Neural cell (in vitro differentiated cells): ENCODE measurements at regions not wholly inside any gene's neighbourhood (a gene's known extent, or its start where the extent isn't known, plus 50 kb on each side); places are given as distances from the start of the nearest gene placed in this dataset.
A peak's percentile ranks its signal among the peaks of the same experiment; 100 is the strongest.

Source experiments
- H2AFZ ChIP-seq: fragments of 200-600, 300-800 bp; sonication (generic), shearing (Covaris generic); 2 replicates; pipeline ENCODE4 v1.6.0; 2014; ENCODE audit warnings: low read depth, mild to moderate bottlenecking, antibody characterized with exemption, low read length, moderate library complexity
- H3F3A ChIP-seq: fragments of 200-600 bp; shearing (Covaris generic); 2 replicates; pipeline ENCODE4 v1.6.1; 2016; ENCODE audit warnings: mild to moderate bottlenecking, moderate library complexity, mixed read lengths, antibody characterized with exemption, low read length; ENCODE audit not compliant: insufficient read depth, poor library complexity, severe bottlenecking
- H3K27ac ChIP-seq: fragments of 200-600, 300-800 bp; sonication (generic), shearing (Covaris generic); 2 replicates; pipeline ENCODE4 v1.5.1; 2014; ENCODE audit warnings: mild to moderate bottlenecking, low read length, moderate library complexity
- H3K27me3 ChIP-seq: fragments of 300-800, 200-600 bp; sonication (generic), shearing (Covaris generic); 2 replicates; pipeline ENCODE4 v1.6.0; 2014; ENCODE audit warnings: mild to moderate bottlenecking, low read depth, low read length, moderate library complexity; ENCODE audit not compliant: insufficient read depth
- H3K36me3 ChIP-seq: fragments of 300-800, 200-600 bp; sonication (generic), shearing (Covaris generic); 2 replicates; pipeline ENCODE4 v1.5.1; 2014; ENCODE audit warnings: mild to moderate bottlenecking, antibody characterized with exemption, low read length, moderate library complexity; ENCODE audit not compliant: insufficient read depth
- H3K4me2 ChIP-seq: fragments of 300-800, 200-600 bp; sonication (generic), shearing (Covaris generic); 2 replicates; pipeline ENCODE4 v1.6.0; 2014; ENCODE audit warnings: mild to moderate bottlenecking, low read length
- H3K4me3 ChIP-seq: fragments of 300-800, 200-600 bp; sonication (generic), shearing (Covaris generic); 2 replicates; pipeline ENCODE4 v1.5.1; 2014; ENCODE audit warnings: mild to moderate bottlenecking, low read length, moderate library complexity
- H3K79me2 ChIP-seq: fragments of 200-600 bp; shearing (Covaris generic); replicated peaks from 2 replicates; pipeline ENCODE4 v1.6.0; 2014; ENCODE audit warnings: mild to moderate bottlenecking, low read length, moderate library complexity; ENCODE audit not compliant: insufficient read depth
- H3K9ac ChIP-seq: fragments of 300-800, 200-600 bp; sonication (generic), shearing (Covaris generic); 2 replicates; pipeline ENCODE4 v1.6.1; 2016; ENCODE audit warnings: mild to moderate bottlenecking, low read length, mixed read lengths
- H3K9me2 ChIP-seq: fragments of 200-600 bp; shearing (Covaris generic); 2 replicates; pipeline ENCODE4 v1.6.1; 2016; ENCODE audit warnings: mild to moderate bottlenecking, low read length, mixed read lengths; ENCODE audit not compliant: insufficient read depth
- H3K9me3 ChIP-seq: fragments of 200-600, 300-800 bp; sonication (generic), shearing (Covaris generic); 2 replicates; pipeline ENCODE4 v1.6.1; 2016; ENCODE audit warnings: mild to moderate bottlenecking, mixed run types, low read length, moderate library complexity, mixed read lengths
- H4K20me1 ChIP-seq: fragments of 200-600 bp; shearing (Covaris generic); 2 replicates; pipeline ENCODE4 v1.6.1; 2016; ENCODE audit warnings: mild to moderate bottlenecking, mixed run types; ENCODE audit not compliant: insufficient read depth
- EP300 ChIP-seq: fragments of 450-650 bp; conservative IDR thresholded peaks from 2 replicates; pipeline ENCODE4 v1.6.1; 2014; ENCODE audit warnings: antibody characterized with exemption, mild to moderate bottlenecking, moderate library complexity; ENCODE audit not compliant: poor library complexity, severe bottlenecking
- EZH2 ChIP-seq: fragments of 200-600, 300-800 bp; shearing (Covaris generic), sonication (generic); IDR thresholded peaks from 2 replicates; pipeline ENCODE4 v1.6.1; 2014; ENCODE audit warnings: antibody characterized with exemption, low read length, borderline replicate concordance, mild to moderate bottlenecking; ENCODE audit not compliant: insufficient read depth, poor library complexity, severe bottlenecking
- MXI1 ChIP-seq: fragments of 450-650 bp; conservative IDR thresholded peaks from 2 replicates; pipeline ENCODE4 v1.6.1; 2014; ENCODE audit warnings: antibody characterized with exemption, mild to moderate bottlenecking; ENCODE audit not compliant: poor library complexity, severe bottlenecking
- POLR2AphosphoS5 ChIP-seq: IDR thresholded peaks from 2 replicates; pipeline ENCODE4 v1.6.1; 2012
- RAD21 ChIP-seq: fragments of 450-650 bp; conservative IDR thresholded peaks from 2 replicates; pipeline ENCODE4 v1.6.1; 2014; ENCODE audit warnings: antibody characterized with exemption, mild to moderate bottlenecking, moderate library complexity
- SMC3 ChIP-seq: fragments of 450-650 bp; conservative IDR thresholded peaks from 2 replicates; pipeline ENCODE4 v1.6.1; 2014; ENCODE audit warnings: antibody characterized with exemption, mild to moderate bottlenecking, moderate library complexity; ENCODE audit not compliant: poor library complexity
- TAF1 ChIP-seq: IDR thresholded peaks from 2 replicates; pipeline ENCODE4 v1.6.1; 2012; ENCODE audit warnings: low read depth
- TF ChIP-seq, protein P1 (sequence below): IDR thresholded peaks from 2 replicates; pipeline ENCODE4 v1.6.1; 2012; ENCODE audit warnings: borderline replicate concordance
- TF ChIP-seq, protein P2 (sequence below): fragments of 450-650 bp; IDR thresholded peaks from 2 replicates; pipeline ENCODE4 v1.5.1; 2014; ENCODE audit warnings: antibody characterized with exemption, mild to moderate bottlenecking, moderate library complexity; ENCODE audit not compliant: poor library complexity, severe bottlenecking

DNA sequence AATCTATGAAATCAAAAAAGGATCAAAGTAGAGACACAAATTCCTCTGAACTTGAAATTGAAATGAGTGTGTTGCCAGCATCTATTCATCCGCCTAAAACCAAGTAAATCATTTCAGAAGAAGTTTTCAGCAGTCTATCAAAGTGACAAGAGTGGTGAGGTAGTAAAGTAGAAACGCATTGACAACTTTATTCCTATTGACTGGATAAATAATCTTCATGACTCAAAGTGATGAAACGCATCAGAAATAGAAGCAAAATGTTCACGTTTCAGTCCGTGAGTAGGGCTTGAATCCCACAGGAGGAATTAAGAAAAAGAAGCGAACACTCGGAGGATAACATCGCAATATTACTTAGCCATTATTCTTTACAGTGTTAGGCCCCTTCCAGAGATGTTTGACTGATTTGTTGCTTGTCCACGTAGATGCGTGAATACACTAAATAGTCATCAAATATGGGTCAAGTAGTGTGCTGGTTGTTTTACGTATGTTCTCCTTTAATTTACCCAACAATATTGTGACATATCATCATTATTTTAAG, 314.4 kb downstream of the PLK2 start:
- no peaks in the 10 kb centered on the region for H3F3A ChIP-seq
- no peak overlapping the region for H2AFZ ChIP-seq
- no peaks in the 10 kb centered on the region for H3K79me2 ChIP-seq
- no peak overlapping the region for H3K9ac ChIP-seq
- H3K9me2 ChIP-seq = no peaks in the 10 kb centered on the region
- TF ChIP-seq POLR2AphosphoS5 (peak; percentile 50), EP300 (peak; percentile 87), TAF1 (no peak)
- H3K27ac ChIP-seq = peak overlapping the region; percentile 63
- no peaks in the 10 kb centered on the region for H3K9me3 ChIP-seq
- H3K4me3 ChIP-seq = peak overlapping the region; percentile 10
- H3K36me3 ChIP-seq = no peaks in the 10 kb centered on the region
- no peak overlapping the region for H3K4me2 ChIP-seq
- no peaks in the 10 kb centered on the region for H3K27me3 ChIP-seq
- no peaks in the 10 kb centered on the region for H4K20me1 ChIP-seq

GRCh38 chr5:58143727-58144126, 316.2 kb downstream of the PLK2 start:
- Histone ChIP-seq H3K79me2 (no peaks in the 10 kb centered on the region), H4K20me1 (no peaks in the 10 kb centered on the region), H3K4me3 (no peak overlapping the region), H3K9me3 (no peaks in the 10 kb centered on the region), H3K27me3 (no peaks in the 10 kb centered on the region), H3K4me2 (no peak overlapping the region), H3K9me2 (no peaks in the 10 kb centered on the region), H2AFZ (no peak overlapping the region), H3K9ac (no peak overlapping the region), H3K27ac (peak overlapping the region; percentile 58), H3F3A (no peaks in the 10 kb centered on the region), H3K36me3 (no peaks in the 10 kb centered on the region)
- TF ChIP-seq MXI1 (no peak), EZH2 (no peak), TAF1 (no peak), RAD21 (no peak), POLR2AphosphoS5 (peak; percentile 56), EP300 (peak; percentile 74), SMC3 (peak; percentile 24)
- TF ChIP-seq, protein P1, sequence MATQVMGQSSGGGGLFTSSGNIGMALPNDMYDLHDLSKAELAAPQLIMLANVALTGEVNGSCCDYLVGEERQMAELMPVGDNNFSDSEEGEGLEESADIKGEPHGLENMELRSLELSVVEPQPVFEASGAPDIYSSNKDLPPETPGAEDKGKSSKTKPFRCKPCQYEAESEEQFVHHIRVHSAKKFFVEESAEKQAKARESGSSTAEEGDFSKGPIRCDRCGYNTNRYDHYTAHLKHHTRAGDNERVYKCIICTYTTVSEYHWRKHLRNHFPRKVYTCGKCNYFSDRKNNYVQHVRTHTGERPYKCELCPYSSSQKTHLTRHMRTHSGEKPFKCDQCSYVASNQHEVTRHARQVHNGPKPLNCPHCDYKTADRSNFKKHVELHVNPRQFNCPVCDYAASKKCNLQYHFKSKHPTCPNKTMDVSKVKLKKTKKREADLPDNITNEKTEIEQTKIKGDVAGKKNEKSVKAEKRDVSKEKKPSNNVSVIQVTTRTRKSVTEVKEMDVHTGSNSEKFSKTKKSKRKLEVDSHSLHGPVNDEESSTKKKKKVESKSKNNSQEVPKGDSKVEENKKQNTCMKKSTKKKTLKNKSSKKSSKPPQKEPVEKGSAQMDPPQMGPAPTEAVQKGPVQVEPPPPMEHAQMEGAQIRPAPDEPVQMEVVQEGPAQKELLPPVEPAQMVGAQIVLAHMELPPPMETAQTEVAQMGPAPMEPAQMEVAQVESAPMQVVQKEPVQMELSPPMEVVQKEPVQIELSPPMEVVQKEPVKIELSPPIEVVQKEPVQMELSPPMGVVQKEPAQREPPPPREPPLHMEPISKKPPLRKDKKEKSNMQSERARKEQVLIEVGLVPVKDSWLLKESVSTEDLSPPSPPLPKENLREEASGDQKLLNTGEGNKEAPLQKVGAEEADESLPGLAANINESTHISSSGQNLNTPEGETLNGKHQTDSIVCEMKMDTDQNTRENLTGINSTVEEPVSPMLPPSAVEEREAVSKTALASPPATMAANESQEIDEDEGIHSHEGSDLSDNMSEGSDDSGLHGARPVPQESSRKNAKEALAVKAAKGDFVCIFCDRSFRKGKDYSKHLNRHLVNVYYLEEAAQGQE = no peak
- TF ChIP-seq, protein P2, sequence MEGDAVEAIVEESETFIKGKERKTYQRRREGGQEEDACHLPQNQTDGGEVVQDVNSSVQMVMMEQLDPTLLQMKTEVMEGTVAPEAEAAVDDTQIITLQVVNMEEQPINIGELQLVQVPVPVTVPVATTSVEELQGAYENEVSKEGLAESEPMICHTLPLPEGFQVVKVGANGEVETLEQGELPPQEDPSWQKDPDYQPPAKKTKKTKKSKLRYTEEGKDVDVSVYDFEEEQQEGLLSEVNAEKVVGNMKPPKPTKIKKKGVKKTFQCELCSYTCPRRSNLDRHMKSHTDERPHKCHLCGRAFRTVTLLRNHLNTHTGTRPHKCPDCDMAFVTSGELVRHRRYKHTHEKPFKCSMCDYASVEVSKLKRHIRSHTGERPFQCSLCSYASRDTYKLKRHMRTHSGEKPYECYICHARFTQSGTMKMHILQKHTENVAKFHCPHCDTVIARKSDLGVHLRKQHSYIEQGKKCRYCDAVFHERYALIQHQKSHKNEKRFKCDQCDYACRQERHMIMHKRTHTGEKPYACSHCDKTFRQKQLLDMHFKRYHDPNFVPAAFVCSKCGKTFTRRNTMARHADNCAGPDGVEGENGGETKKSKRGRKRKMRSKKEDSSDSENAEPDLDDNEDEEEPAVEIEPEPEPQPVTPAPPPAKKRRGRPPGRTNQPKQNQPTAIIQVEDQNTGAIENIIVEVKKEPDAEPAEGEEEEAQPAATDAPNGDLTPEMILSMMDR = no peak
